H1 (cell line): ENCODE measurements at regions not wholly inside any gene's neighbourhood (a gene's known extent, or its start where the extent isn't known, plus 50 kb on each side); places are given as distances from the start of the nearest gene placed in this dataset.

Source experiments
- FOSL1 ChIP-seq: IDR thresholded peaks from 2 replicates; pipeline ENCODE4 v1.6.1; 2011; ENCODE audit warnings: mild to moderate bottlenecking, low read depth, low read length, moderate library complexity; ENCODE audit not compliant: insufficient read depth
- GTF2F1 ChIP-seq: IDR thresholded peaks from 2 replicates; pipeline ENCODE4 v1.6.1; 2012; ENCODE audit warnings: low read depth, low read length, improper control_type of control experiment, borderline replicate concordance
- RAD21 ChIP-seq, 2 experiments: IDR thresholded peaks in 1 of 2; conservative IDR thresholded peaks in 1 of 2; 2 replicates each; pipeline ENCODE4 v1.6.1; 2011; ENCODE audit warnings: low read depth in 2 of 2, low read length in 2 of 2, improper control_type of control experiment in 1 of 2, inconsistent platforms in 1 of 2, mild to moderate bottlenecking in 1 of 2, moderate library complexity in 1 of 2
- TF ChIP-seq, protein P1 (sequence below), 3 experiments: IDR thresholded peaks; 1 replicate in 2 of 3; 2 replicates in 1 of 3; pipeline versions ENCODE4 v1.5.1 to v1.6.1; 2011; ENCODE audit warnings: low read length in 3 of 3, mild to moderate bottlenecking in 3 of 3, inconsistent platforms in 2 of 3, low read depth in 1 of 3, moderate library complexity in 1 of 3; ENCODE audit not compliant: insufficient read depth in 1 of 3; ENCODE audit errors: control extremely low read depth in 1 of 3

DNA sequence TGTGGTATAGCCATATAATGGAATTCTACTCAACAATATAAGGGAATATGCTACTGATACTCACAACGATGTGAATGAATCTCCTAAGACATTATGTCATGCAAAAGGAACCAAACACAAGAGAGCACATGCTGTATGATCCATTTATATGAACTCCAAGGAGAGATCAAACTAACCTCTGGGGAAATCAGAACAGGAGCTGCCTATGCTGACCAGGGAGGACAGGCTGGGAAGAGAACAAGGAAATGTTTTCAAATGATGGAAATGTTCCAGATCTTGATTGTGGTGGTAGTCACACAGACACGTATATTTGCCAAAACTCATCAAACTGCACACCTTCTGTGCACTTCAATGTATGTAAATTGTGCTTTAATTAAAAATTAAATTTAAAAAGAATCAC, 175.3 kb downstream of the BCOR start:
- TF ChIP-seq FOSL1 (no peak), RAD21 (IDR thresholded peaks at IDR 0.05 in 1 of 2, conservative IDR thresholded peaks at IDR 0.05 in 1 of 2; ENCODE audit: low read depth in 2 of 2, low read length in 2 of 2) (no peak), GTF2F1 (no peak)
- TF ChIP-seq, protein P1, sequence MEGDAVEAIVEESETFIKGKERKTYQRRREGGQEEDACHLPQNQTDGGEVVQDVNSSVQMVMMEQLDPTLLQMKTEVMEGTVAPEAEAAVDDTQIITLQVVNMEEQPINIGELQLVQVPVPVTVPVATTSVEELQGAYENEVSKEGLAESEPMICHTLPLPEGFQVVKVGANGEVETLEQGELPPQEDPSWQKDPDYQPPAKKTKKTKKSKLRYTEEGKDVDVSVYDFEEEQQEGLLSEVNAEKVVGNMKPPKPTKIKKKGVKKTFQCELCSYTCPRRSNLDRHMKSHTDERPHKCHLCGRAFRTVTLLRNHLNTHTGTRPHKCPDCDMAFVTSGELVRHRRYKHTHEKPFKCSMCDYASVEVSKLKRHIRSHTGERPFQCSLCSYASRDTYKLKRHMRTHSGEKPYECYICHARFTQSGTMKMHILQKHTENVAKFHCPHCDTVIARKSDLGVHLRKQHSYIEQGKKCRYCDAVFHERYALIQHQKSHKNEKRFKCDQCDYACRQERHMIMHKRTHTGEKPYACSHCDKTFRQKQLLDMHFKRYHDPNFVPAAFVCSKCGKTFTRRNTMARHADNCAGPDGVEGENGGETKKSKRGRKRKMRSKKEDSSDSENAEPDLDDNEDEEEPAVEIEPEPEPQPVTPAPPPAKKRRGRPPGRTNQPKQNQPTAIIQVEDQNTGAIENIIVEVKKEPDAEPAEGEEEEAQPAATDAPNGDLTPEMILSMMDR (IDR thresholded peaks at IDR 0.05; ENCODE audit: control extremely low read depth in 1 of 3, insufficient read depth in 1 of 3, low read depth in 1 of 3, low read length in 3 of 3) = no peak
